ENCODE measurements at regions not wholly inside any gene's neighbourhood (a gene's known extent, or its start where the extent isn't known, plus 50 kb on each side); places are given as distances from the start of the nearest gene placed in this dataset.

DNA sequence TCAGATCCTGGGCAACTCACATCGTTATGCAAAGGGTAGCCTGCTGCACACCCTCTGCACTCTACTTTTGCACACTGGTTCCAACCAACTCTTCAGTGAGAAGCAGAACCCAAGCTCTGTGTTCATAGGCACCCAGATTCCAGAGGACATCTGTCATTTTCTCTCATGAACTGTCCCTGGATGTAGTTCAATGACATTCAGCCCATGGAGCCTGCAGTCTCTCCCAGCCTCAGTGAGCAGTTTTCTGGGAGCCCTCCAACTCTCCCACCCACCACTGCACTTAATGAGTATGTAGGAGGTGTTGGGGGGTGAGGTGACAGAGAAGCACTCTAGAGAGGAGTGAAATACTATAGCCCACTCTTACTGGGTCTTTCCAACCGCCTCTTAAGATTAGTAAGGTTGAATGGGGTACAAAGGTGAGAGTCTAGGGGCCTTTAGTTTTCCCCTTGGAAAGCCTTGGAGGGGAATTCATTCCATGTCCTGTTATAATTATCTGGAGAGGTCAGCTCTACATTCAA lies 58.1 kb upstream of the APOBEC4 start:
- H3K4me1 ChIP-seq = peaks cover 0 to 16% (median 9%) of the 10 kb centered on the region in 4 donors
- no peak for DNase-seq
- TF ChIP-seq EP300 (IDR thresholded peaks at IDR 0.05) (no peak), POLR2A (IDR thresholded peaks at IDR 0.05) (no peak), POLR2AphosphoS5 (IDR thresholded peaks at IDR 0.05) (no peak)
- TF ChIP-seq, protein P1, sequence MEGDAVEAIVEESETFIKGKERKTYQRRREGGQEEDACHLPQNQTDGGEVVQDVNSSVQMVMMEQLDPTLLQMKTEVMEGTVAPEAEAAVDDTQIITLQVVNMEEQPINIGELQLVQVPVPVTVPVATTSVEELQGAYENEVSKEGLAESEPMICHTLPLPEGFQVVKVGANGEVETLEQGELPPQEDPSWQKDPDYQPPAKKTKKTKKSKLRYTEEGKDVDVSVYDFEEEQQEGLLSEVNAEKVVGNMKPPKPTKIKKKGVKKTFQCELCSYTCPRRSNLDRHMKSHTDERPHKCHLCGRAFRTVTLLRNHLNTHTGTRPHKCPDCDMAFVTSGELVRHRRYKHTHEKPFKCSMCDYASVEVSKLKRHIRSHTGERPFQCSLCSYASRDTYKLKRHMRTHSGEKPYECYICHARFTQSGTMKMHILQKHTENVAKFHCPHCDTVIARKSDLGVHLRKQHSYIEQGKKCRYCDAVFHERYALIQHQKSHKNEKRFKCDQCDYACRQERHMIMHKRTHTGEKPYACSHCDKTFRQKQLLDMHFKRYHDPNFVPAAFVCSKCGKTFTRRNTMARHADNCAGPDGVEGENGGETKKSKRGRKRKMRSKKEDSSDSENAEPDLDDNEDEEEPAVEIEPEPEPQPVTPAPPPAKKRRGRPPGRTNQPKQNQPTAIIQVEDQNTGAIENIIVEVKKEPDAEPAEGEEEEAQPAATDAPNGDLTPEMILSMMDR (IDR thresholded peaks at IDR 0.05) = no peak
- no peaks in the 10 kb centered on the region for H3K9me3 ChIP-seq
- no peaks in the 10 kb centered on the region for H3K27me3 ChIP-seq
- intact Hi-C loops (cut with DNase I) = no loop called here
- no peak overlapping the region for H3K4me3 ChIP-seq
- 88 to 91% methylated on average over 2 of the region's 2 CpGs for WGBS, 2 donors
- H3K36me3 ChIP-seq = no peaks in the 10 kb centered on the region
- no peak overlapping the region for H3K27ac ChIP-seq

DNA sequence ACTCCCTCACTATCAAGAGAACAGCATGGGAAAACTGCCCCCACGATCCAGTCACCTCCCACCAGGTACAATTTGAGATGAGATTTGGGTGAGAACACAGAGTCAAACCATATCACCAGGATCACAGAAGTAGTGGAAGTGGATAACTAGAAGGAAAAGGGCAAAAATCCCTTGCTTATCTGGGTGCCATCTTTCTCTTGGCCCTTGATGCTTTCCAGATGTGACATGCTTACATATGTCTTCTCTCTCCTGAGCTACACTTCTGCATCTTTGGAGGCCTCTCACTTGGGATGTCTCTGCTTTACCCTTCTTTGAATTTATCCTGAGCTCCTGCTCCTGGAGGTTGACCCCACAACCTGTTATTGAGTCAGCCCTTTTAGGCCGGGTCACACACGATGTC lies 57.6 kb upstream of the APOBEC4 start:
- 78 to 84% methylated on average over 3 of the region's 3 CpGs for WGBS, 2 donors
- no peak for DNase-seq
- intact Hi-C loops (cut with DNase I) = no loop called here
- no peaks in the 10 kb centered on the region for H3K27me3 ChIP-seq
- H3K9me3 ChIP-seq = no peaks in the 10 kb centered on the region
- TF ChIP-seq POLR2A (IDR thresholded peaks at IDR 0.05) (no peak), POLR2AphosphoS5 (IDR thresholded peaks at IDR 0.05) (no peak), EP300 (IDR thresholded peaks at IDR 0.05) (no peak)
- TF ChIP-seq, protein P1 (IDR thresholded peaks at IDR 0.05) = no peak
- no peaks in the 10 kb centered on the region for H3K36me3 ChIP-seq
- peaks cover 0 to 13% (median 8%) of the 10 kb centered on the region in 4 donors for H3K4me1 ChIP-seq
- H3K4me3 ChIP-seq = no peak overlapping the region
- no peak overlapping the region for H3K27ac ChIP-seq

DNA sequence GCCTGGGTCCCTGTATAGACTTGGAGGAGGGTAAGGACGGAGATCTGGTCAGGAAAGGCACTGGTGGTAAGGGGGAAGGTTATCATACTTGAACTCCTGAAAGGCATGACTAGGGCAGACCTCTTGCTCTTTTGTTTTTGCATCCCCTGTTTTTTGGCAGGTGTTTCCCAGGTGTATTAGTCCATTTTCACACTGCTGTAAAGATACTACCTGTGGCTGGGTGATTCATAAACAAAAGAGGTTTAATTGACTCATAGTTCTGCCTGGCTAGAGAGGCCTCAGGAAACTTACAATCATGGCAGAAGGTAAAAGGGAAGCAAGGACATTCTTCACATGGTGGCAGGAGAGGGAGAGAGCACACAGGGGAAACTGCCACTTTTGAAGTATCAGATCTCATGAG lies 57.2 kb upstream of the APOBEC4 start:
- DNase-seq = no peak
- Histone ChIP-seq H3K9me3 (no peaks in the 10 kb centered on the region), H3K27ac (no peak overlapping the region), H3K4me3 (no peak overlapping the region), H3K27me3 (no peaks in the 10 kb centered on the region), H3K36me3 (no peaks in the 10 kb centered on the region), H3K4me1 (peaks cover 0 to 13% (median 8%) of the 10 kb centered on the region in 4 donors)
- intact Hi-C loops (cut with DNase I) = no loop called here
- TF ChIP-seq POLR2AphosphoS5 (IDR thresholded peaks at IDR 0.05) = no peak
- no peak for TF ChIP-seq EP300 (IDR thresholded peaks at IDR 0.05)
- TF ChIP-seq POLR2A (IDR thresholded peaks at IDR 0.05) = no peak
- TF ChIP-seq, protein P1 (IDR thresholded peaks at IDR 0.05) = no peak
- WGBS, 2 donors = 94 to 96% methylated on average over 1 of the region's 1 CpG

DNA sequence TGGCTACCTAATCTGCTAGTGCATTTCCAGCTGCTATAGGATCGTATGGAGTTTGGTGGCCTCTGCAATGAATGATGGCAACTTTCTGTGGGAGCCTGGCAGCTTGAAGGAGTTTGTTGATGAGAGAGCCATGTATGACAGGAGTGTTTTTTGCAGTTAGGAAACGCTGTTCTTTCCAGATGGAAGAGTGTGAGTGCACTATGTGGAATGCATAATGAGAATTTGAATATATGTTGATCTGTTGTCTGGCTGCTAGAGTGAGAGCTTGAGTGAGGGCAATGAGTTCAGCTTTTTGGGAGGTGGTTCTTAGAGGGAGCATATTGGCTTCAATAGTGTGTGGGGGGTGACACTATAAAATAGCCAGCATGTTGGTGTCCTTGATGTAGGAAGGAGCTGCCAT lies 51.0 kb upstream of the APOBEC4 start:
- no peak for TF ChIP-seq EP300 (IDR thresholded peaks at IDR 0.05)
- TF ChIP-seq, protein P1 (IDR thresholded peaks at IDR 0.05) = no peak
- TF ChIP-seq POLR2A (IDR thresholded peaks at IDR 0.05) = no peak
- TF ChIP-seq POLR2AphosphoS5 (IDR thresholded peaks at IDR 0.05) = no peak
- no peaks in the 10 kb centered on the region for H3K36me3 ChIP-seq
- no peaks in the 10 kb centered on the region for H3K27me3 ChIP-seq
- H3K27ac ChIP-seq = no peak overlapping the region
- no peaks in the 10 kb centered on the region for H3K4me1 ChIP-seq
- no peak for DNase-seq
- no peak overlapping the region for H3K4me3 ChIP-seq
- 93 to 96% methylated on average over 2 of the region's 2 CpGs for WGBS, 2 donors
- H3K9me3 ChIP-seq = no peaks in the 10 kb centered on the region
- intact Hi-C loops (cut with DNase I) = no loop called here

All from sigmoid colon (tissue), 6 donors.